IPS-15b (cell line): ENCODE measurements at regions not wholly inside any gene's neighbourhood (a gene's known extent, or its start where the extent isn't known, plus 50 kb on each side); places are given as distances from the start of the nearest gene placed in this dataset.

ENCODE experiments used
- H3K27me3 ChIP-seq: one replicate; pipeline ENCODE4 v1.6.1; 2013; ENCODE audit warnings: low read length; ENCODE audit not compliant: control insufficient read depth, insufficient read depth
- H3K36me3 ChIP-seq: one replicate; pipeline ENCODE4 v1.6.1; 2013; ENCODE audit warnings: low read length; ENCODE audit not compliant: control insufficient read depth, insufficient read depth
- H3K4me1 ChIP-seq: one replicate; pipeline ENCODE4 v1.6.1; 2013; ENCODE audit warnings: mild to moderate bottlenecking, low read length; ENCODE audit not compliant: control insufficient read depth, insufficient read depth
- H3K4me3 ChIP-seq: one replicate; pipeline ENCODE4 v1.5.1; 2013; ENCODE audit warnings: low read depth, low read length
- H3K9ac ChIP-seq: one replicate; pipeline ENCODE4 v1.6.1; 2013; ENCODE audit warnings: low read depth, mild to moderate bottlenecking, low read length
- H3K9me3 ChIP-seq: one replicate; pipeline ENCODE4 v1.6.1; 2013; ENCODE audit warnings: mild to moderate bottlenecking, low read length; ENCODE audit not compliant: control insufficient read depth, insufficient read depth

DNA sequence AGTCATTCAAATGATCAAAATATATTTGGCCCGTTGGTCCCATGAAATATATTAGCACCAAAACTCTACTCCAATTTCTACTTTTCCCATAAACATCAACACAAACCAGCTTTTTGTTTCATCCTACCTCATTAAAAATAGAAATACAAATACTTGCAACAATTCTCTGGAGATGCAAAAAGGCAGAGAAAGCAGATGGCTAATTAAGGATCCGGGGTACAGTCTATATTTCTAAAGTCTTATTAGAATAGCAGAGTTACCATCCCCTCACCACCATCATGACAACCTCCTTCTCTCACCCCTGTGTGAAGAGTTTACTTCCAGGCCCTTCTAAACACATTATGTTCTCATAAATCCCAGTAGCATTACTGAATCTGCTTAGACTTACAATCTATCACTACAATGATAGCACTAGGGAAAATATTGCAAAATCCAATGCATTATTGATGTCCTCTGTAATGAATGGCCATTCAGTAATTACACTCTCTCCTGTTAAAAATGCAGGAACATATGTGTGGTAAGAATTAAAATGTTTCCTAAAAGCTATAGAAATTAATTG, 133.8 kb downstream of the HHIPL2 start:
- H3K4me3 ChIP-seq, result no peak overlapping the region
- no peaks in the 10 kb centered on the region for H3K27me3 ChIP-seq
- H3K9ac ChIP-seq, result no peak overlapping the region
- no peaks in the 10 kb centered on the region for H3K4me1 ChIP-seq
- no peaks in the 10 kb centered on the region for H3K36me3 ChIP-seq
- no peaks in the 10 kb centered on the region for H3K9me3 ChIP-seq

GRCh38 chr1:222413436-222413835, 134.5 kb downstream of the HHIPL2 start:
- no peak overlapping the region for H3K9ac ChIP-seq
- no peak overlapping the region for H3K4me3 ChIP-seq
- H3K4me1 ChIP-seq, result no peaks in the 10 kb centered on the region
- H3K27me3 ChIP-seq, result no peaks in the 10 kb centered on the region
- no peaks in the 10 kb centered on the region for H3K9me3 ChIP-seq
- no peaks in the 10 kb centered on the region for H3K36me3 ChIP-seq

GRCh38 chr1:222404710-222405109, 143.2 kb downstream of the HHIPL2 start:
- Histone ChIP-seq H3K9me3 (no peaks in the 10 kb centered on the region), H3K27me3 (no peaks in the 10 kb centered on the region), H3K4me3 (no peak overlapping the region), H3K4me1 (no peaks in the 10 kb centered on the region), H3K9ac (no peak overlapping the region), H3K36me3 (no peaks in the 10 kb centered on the region)

DNA sequence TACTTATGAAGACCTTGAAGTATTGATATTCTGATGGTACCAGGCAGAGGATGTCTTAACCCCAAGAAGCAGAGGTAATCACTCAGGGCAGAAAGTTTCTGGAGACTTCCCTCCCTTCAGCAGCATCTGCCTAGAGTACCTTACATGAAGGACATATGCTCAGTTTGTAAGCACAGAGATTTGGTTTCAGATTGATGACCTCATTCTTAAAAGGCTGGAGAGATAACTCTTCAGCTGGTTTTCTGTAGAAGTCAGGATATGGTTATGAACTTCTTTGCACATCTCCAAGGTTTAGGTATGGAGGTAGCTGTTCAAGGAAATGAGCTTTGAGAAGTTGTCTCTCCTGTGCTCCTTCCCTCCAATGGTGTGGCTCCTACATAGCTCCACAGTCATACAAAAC, 148.7 kb downstream of the HHIPL2 start:
- H3K4me3 ChIP-seq, result no peak overlapping the region
- no peak overlapping the region for H3K9ac ChIP-seq
- no peaks in the 10 kb centered on the region for H3K4me1 ChIP-seq
- H3K27me3 ChIP-seq, result no peaks in the 10 kb centered on the region
- no peaks in the 10 kb centered on the region for H3K36me3 ChIP-seq
- no peaks in the 10 kb centered on the region for H3K9me3 ChIP-seq

DNA sequence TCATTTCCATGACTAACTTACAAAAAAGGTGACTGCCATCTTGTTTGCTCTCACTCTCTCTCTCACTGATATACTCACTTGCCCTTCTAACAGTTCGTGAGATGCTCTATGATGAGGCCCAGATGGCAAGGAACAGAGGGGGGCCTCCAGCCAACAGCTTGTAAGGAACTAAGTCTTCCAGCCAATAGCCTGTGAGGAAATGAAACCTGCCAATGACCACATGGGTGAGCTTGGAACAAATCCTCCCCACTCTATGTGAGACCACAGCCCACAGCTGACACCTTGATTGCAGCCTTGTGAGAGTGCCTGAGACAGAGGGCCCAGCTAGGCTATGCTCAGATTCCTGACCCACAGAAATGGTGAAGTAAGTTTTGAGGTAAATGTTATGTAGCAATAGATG, 153.7 kb downstream of the HHIPL2 start:
- no peaks in the 10 kb centered on the region for H3K9me3 ChIP-seq
- H3K9ac ChIP-seq, result no peak overlapping the region
- H3K36me3 ChIP-seq, result no peaks in the 10 kb centered on the region
- no peak overlapping the region for H3K4me3 ChIP-seq
- H3K27me3 ChIP-seq, result no peaks in the 10 kb centered on the region
- H3K4me1 ChIP-seq, result no peaks in the 10 kb centered on the region

DNA sequence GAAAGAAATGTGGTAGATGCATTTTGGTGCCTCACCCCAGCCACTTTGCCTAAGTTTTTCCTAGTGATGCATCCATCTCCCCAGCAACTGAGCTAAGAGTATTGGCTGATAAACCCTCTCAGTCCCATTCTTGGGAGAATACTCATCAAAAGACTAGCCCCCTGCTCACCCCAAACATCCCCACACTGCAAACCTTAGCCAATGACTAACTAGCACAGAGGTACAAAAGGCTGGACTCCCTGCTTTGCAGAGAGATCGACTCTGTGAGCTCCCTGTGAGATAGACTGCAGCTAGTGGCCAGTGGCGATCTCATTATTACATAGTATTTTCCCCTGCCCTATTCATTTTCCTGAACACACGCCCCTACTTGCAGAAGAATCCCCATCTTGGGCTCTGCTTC, 155.3 kb downstream of the HHIPL2 start:
- Histone ChIP-seq H3K9ac (no peak overlapping the region), H3K36me3 (no peaks in the 10 kb centered on the region), H3K27me3 (no peaks in the 10 kb centered on the region), H3K4me1 (no peaks in the 10 kb centered on the region), H3K9me3 (no peaks in the 10 kb centered on the region), H3K4me3 (no peak overlapping the region)

GRCh38 chr1:222390181-222390580, 157.7 kb downstream of the HHIPL2 start:
- Histone ChIP-seq H3K9me3 (no peaks in the 10 kb centered on the region), H3K27me3 (no peaks in the 10 kb centered on the region)

GRCh38 chr1:222387007-222387814, 160.7 kb downstream of the HHIPL2 start:
- no peaks in the 10 kb centered on the region for H3K36me3 ChIP-seq
- H3K4me1 ChIP-seq, result no peaks in the 10 kb centered on the region
- no peak overlapping the region for H3K4me3 ChIP-seq
- H3K9ac ChIP-seq, result no peak overlapping the region
- H3K27me3 ChIP-seq, result no peaks in the 10 kb centered on the region
- H3K9me3 ChIP-seq, result no peaks in the 10 kb centered on the region

More at GRCh38 chr1:222390181-222390580, 157.7 kb downstream of the HHIPL2 start:
- Histone ChIP-seq H3K4me3 (no peak overlapping the region), H3K4me1 (no peaks in the 10 kb centered on the region), H3K36me3 (no peaks in the 10 kb centered on the region), H3K9ac (no peak overlapping the region)

DNA sequence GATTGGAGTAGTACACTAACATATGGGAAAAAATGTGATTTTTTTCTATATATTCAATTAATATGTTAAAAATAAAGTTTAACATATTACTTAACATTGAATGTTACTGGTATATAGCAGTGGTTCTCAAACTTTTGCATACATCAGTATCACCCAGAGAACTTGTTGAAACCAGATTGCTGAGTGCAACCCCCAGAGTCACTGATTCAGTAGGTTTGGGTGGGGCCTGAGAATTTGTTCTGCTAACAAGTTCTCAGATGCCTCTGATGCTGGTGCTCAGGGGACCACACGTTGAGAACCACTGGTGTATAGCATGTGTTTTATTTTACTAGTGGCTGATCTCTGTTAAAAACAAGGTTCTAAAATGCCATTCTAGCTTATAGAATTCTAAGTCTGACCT, 161.9 kb downstream of the HHIPL2 start:
- Histone ChIP-seq H3K27me3 (no peaks in the 10 kb centered on the region), H3K4me1 (no peaks in the 10 kb centered on the region), H3K9ac (no peak overlapping the region), H3K4me3 (no peak overlapping the region), H3K36me3 (no peaks in the 10 kb centered on the region), H3K9me3 (no peaks in the 10 kb centered on the region)

- H3K9ac ChIP-seq, result no peak overlapping the region
- H3K36me3 ChIP-seq, result no peaks in the 10 kb centered on the region
- no peaks in the 10 kb centered on the region for H3K4me1 ChIP-seq
- no peak overlapping the region for H3K4me3 ChIP-seq
- H3K27me3 ChIP-seq, result no peaks in the 10 kb centered on the region
- H3K9me3 ChIP-seq, result no peaks in the 10 kb centered on the region
Observed at GRCh38 chr1:222385262-222385661, 162.6 kb downstream of the HHIPL2 start.

DNA sequence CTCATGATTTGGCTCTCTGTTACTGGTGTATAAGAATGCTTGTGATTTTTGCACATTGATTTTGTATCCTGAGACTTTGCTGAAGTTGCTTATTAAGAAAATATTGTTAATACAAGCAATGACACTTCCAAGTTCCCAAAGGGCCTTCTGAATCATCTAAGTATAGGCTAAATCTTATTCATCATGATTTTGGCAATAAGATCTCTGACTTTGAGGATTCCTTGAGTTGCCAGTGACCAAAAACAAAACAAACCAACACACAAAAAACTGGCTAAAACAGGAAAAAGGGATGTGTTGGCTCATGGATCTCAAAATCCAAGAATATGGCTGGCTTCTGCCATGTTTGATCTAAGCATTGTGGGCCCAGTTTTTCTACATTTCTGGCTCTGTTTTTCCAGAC, 163.4 kb downstream of the HHIPL2 start:
- Histone ChIP-seq H3K36me3 (no peaks in the 10 kb centered on the region), H3K4me3 (no peak overlapping the region), H3K27me3 (no peaks in the 10 kb centered on the region), H3K9ac (no peak overlapping the region), H3K4me1 (no peaks in the 10 kb centered on the region), H3K9me3 (no peaks in the 10 kb centered on the region)

- no peak overlapping the region for H3K4me3 ChIP-seq
- no peaks in the 10 kb centered on the region for H3K4me1 ChIP-seq
- no peak overlapping the region for H3K9ac ChIP-seq
- no peaks in the 10 kb centered on the region for H3K27me3 ChIP-seq
- no peaks in the 10 kb centered on the region for H3K36me3 ChIP-seq
- H3K9me3 ChIP-seq, result no peaks in the 10 kb centered on the region
Observed at GRCh38 chr1:222382171-222382570, 165.7 kb downstream of the HHIPL2 start.
